Activated T-cell treated with anti-CD3 and anti-CD28 coated beads, Interleukin-2, amount 50 U/mL, for 24 hours (primary cell): ENCODE measurements at regions not wholly inside any gene's neighbourhood (a gene's known extent, or its start where the extent isn't known, plus 50 kb on each side); places are given as distances from the start of the nearest gene placed in this dataset.

Source experiments
- DNase-seq: peaks from one replicate; pipeline ENCODE4 v3.0.0-alpha.2; 2020
- H3K27ac Mint-ChIP-seq: 2 replicates; pipeline ENCODE4 v1.8.0; 2020; ENCODE audit warnings: mild to moderate bottlenecking, mixed read lengths
- H3K27me3 Mint-ChIP-seq: 2 replicates; pipeline ENCODE4 v1.8.0; 2020; ENCODE audit warnings: mixed read lengths
- H3K36me3 Mint-ChIP-seq: 2 replicates; pipeline ENCODE4 v1.8.0; 2020; ENCODE audit warnings: low read depth, mixed read lengths
- H3K4me1 Mint-ChIP-seq: 2 replicates; pipeline ENCODE4 v1.8.0; 2020; ENCODE audit warnings: low read depth, mixed read lengths
- H3K4me3 Mint-ChIP-seq: 2 replicates; pipeline ENCODE4 v1.8.0; 2020; ENCODE audit warnings: mild to moderate bottlenecking, moderate library complexity, mixed read lengths
- H3K9me3 Mint-ChIP-seq: 2 replicates; pipeline ENCODE4 v1.8.0; 2020; ENCODE audit warnings: mixed read lengths

DNA sequence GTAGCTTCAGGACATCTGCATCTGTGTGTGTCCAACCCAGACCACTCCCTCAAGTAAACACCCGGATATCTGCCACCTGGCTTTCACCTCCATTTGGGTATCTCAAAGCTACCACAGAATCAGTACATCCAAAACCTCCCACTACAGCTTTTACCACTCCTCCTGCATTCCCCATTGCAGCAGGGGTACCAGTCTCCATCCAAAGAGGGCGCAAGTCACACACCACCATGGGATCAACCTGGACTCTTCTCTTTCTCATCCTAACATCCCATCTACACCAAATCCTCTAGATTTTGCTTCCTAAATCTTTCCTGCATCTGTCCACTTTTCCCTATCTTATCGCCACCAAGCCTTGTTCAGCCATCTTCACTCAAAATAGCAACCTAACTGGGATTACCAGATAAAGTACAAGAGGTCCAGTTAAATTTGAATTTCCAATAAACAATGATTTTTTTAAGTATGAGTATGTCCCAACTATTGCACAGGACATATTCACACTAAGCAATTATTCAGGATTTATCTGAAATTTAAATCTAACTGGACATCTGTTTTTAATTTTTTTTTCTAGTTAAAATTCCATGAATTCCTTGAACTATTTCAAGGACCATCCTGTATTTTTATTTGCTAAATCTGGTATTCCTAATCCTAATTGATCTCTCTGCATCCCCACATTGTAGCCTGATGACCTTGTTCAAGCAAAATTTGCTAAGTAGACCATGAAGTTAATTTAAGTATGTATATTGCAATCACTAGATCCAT, 164.3 kb upstream of the MLN start:
- peaks cover 40% of the 10 kb centered on the region for H3K27me3 Mint-ChIP-seq

GRCh38 chr6:33967265-33967767, 163.5 kb upstream of the MLN start:
- DNase-seq, result no peak
- Mint-ChIP-seq H3K4me3 (no peak overlapping the region), H3K4me1 (no peaks in the 10 kb centered on the region), H3K36me3 (no peaks in the 10 kb centered on the region), H3K27me3 (peaks cover 37% of the 10 kb centered on the region), H3K27ac (no peak overlapping the region), H3K9me3 (no peaks in the 10 kb centered on the region)

More for the DNA sequence above, 164.3 kb upstream of the MLN start:
- Mint-ChIP-seq H3K9me3 (no peaks in the 10 kb centered on the region), H3K4me3 (no peak overlapping the region), H3K27ac (no peak overlapping the region), H3K36me3 (no peaks in the 10 kb centered on the region), H3K4me1 (no peaks in the 10 kb centered on the region)
- no peak for DNase-seq

GRCh38 chr6:33966536-33966935, 162.7 kb upstream of the MLN start:
- no peak for DNase-seq
- Mint-ChIP-seq H3K36me3 (no peaks in the 10 kb centered on the region), H3K27me3 (peaks cover 33% of the 10 kb centered on the region), H3K27ac (no peak overlapping the region), H3K9me3 (no peaks in the 10 kb centered on the region), H3K4me3 (no peak overlapping the region), H3K4me1 (no peaks in the 10 kb centered on the region)

DNA sequence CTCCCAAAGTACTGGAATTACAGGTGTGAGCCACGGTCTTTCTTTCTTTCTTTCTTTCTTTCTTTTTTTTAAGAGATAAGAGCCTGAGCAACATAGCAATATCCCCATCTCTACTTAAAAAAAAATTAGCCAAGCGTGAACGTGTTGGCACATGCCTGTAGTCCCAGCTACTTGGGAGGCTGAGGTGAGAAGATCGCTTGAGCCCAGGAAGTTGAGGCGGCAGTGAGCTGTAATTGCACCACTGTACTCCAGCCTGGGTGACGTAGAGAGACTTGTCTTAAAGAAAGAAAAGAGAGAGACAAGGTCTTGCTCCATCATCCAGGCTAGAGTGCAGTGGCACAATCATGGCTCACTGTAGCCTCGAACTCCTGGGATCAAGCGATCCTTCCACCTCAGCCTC, 162.0 kb upstream of the MLN start:
- Mint-ChIP-seq H3K36me3 (no peaks in the 10 kb centered on the region), H3K4me1 (no peaks in the 10 kb centered on the region), H3K9me3 (no peaks in the 10 kb centered on the region), H3K4me3 (no peak overlapping the region), H3K27ac (no peak overlapping the region), H3K27me3 (peaks cover 30% of the 10 kb centered on the region)
- no peak for DNase-seq

DNA sequence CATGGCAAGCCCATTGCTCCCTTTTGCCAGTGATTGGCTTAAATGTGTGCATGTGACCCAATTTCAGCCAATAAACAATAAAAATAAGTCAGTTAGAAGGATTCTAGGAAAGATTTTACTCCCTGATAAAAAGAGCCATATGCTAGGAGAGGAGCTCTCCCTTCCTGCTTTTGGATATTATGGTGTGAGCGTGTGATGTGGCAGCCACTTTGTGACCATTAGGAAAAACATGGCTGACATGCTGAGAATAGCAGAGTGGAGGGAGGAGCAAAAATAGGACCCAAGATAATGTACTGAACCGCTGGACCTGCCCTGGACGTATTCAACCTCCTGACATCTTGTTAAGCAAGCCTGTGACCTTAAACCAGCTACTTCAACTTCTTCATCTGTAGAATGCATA, 160.6 kb upstream of the MLN start:
- H3K4me1 Mint-ChIP-seq, result no peaks in the 10 kb centered on the region
- H3K9me3 Mint-ChIP-seq, result no peaks in the 10 kb centered on the region
- peaks cover 21% of the 10 kb centered on the region for H3K27me3 Mint-ChIP-seq
- no peak overlapping the region for H3K4me3 Mint-ChIP-seq
- no peak for DNase-seq
- H3K27ac Mint-ChIP-seq, result no peak overlapping the region
- H3K36me3 Mint-ChIP-seq, result no peaks in the 10 kb centered on the region

GRCh38 chr6:33963136-33963750, 159.4 kb upstream of the MLN start:
- Mint-ChIP-seq H3K4me1 (no peaks in the 10 kb centered on the region), H3K27me3 (peaks cover 18% of the 10 kb centered on the region), H3K4me3 (no peak overlapping the region), H3K9me3 (no peaks in the 10 kb centered on the region), H3K27ac (no peak overlapping the region), H3K36me3 (no peaks in the 10 kb centered on the region)
- no peak for DNase-seq

DNA sequence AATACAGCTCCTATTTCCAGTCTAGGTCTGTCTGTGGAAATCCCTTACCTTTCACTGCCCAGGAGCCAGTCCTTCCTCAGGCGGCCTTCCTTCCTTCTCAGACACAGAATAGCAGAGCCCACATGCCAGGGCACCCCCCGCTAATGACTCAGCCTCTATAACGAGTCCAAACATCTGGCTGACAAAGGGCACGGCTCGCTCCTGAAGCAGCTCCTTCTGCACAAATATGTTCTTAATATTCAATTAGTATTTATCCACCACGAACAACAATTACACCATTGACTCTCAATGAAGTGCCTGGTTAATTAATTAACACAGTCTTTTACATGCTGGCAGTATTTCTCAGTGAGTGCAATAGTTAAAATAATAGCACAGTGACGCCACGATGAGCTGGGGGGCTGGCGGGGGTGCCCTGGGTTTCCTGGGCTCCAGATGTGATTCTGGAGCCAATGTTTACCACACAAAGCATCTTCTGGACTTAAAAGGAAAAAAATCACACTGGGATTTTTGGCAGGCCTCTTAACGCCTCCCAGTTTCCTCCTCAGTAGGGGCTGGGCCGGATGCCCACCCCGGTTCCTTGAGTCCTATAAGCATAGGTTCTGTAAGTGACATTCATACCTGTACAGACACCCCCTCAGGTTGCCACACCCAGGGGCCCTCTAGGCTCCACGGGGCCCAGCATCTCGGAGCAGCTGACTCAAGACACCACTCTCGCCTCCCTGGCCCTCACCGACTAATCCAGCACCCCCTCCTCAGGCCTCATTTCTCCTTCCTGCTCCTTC, 158.6 kb upstream of the MLN start:
- no peaks in the 10 kb centered on the region for H3K36me3 Mint-ChIP-seq
- H3K27ac Mint-ChIP-seq, result no peak overlapping the region
- no peak overlapping the region for H3K4me3 Mint-ChIP-seq
- no peaks in the 10 kb centered on the region for H3K4me1 Mint-ChIP-seq
- H3K9me3 Mint-ChIP-seq, result no peaks in the 10 kb centered on the region
- DNase-seq, result peak; percentile 15
- peaks cover 11% of the 10 kb centered on the region for H3K27me3 Mint-ChIP-seq

DNA sequence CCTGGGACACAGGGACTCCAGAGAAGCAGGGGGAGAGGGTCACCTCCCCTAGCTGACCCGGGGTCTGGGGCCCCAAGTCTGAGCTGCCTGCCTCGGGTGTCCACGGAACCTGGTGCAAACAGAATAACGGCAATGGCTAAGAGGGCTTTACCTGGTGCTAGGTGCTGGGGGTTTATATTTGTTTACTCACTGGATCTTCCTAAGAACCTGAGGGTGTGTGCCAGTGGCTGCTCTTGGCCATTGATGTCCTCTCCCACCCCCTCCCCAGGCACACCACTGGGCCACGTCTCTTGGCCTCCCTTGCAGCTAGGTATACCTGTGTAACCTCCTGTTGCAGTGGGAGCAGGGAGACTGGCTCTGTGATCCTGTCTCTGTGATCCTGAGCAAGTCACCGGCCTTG, 157.9 kb upstream of the MLN start:
- Mint-ChIP-seq H3K27me3 (peaks cover 5% of the 10 kb centered on the region), H3K4me3 (no peak overlapping the region), H3K36me3 (no peaks in the 10 kb centered on the region), H3K9me3 (no peaks in the 10 kb centered on the region), H3K27ac (no peak overlapping the region), H3K4me1 (no peaks in the 10 kb centered on the region)
- DNase-seq, result no peak

DNA sequence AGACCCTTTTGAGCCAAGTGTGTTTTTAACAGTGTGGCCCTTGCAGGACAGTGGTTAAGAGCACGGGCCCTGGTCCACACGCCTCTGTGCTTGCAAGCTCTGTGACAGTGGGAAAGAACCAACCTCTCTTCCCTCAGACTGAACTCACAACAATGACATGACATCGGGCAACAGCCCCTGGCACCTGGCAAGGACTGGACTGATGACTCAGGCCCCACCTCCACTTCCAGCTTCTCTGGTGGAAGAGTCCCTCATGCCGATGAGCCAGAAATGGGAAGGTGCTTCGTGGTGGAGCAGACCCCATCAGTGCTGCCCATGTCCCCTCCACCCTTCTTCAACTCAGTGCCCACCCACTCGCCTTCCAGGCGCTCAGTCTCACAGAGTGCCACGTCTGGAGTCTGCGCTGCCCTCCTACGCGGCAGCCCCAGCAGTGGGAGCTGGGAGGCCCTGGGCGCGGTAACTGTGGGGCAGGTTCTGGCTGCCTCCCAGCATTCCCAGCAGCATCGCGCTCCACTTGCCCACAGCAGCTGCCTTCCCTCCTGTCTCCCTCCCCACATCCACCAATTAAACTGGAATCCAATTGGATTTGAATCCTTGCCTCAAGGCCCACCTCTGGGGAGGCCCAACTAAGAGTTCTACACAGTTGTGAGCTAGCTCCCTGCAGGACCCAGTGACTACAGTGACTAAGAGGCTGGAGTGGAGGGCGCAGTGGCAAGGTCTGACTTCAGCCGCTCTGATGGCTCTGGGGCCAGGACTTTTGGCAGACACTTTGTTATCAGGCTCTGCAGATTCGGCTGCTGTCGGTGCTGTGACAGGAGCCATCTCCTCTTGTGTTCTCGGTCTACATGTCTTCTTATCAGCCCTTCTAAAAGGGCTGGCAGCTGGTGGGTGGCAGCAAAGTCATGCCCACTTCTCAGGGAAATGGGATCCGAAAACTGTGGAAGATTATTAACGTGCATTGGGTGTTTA, 156.8 kb upstream of the MLN start:
- DNase-seq, result no peak
- Mint-ChIP-seq H3K27ac (no peak overlapping the region), H3K4me3 (no peak overlapping the region), H3K4me1 (no peaks in the 10 kb centered on the region), H3K36me3 (no peaks in the 10 kb centered on the region), H3K27me3 (peaks cover 5% of the 10 kb centered on the region), H3K9me3 (no peaks in the 10 kb centered on the region)

DNA sequence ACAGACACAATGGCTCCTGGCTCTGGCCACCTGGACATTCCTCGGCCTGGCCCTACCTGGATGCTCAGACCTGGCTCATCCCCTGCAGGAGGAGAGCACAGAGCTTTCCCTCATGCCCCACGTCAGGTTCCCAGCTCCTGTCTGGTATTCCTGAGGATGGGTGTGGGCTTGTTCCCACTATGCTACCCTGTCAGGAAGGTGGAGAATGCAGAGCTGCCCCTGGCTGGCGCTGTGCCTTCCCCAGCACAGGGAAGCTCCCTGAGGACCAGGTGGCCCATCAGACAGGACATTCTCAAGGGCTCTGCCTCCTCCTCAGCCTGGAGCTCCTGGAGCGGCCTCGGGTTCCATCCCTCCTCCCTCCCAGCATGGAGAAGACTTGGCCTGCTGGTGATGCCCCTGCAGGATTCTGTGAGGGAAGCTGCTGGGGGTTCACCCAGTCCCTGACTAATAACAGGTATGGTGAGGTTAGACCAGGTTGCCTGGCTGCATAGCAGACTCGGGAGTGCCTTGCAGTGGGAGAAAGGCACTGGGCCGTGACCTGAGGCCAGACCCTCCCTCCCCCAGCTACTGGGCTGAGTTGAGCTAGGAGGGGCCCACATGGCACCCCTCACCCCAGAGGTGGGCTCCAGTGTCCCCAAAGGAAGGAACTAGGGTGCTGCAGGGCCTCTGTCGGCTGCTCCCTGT, 156.0 kb upstream of the MLN start:
- H3K9me3 Mint-ChIP-seq, result no peaks in the 10 kb centered on the region
- no peaks in the 10 kb centered on the region for H3K4me1 Mint-ChIP-seq
- no peak overlapping the region for H3K4me3 Mint-ChIP-seq
- DNase-seq, result no peak
- no peaks in the 10 kb centered on the region for H3K36me3 Mint-ChIP-seq
- no peaks in the 10 kb centered on the region for H3K27me3 Mint-ChIP-seq
- H3K27ac Mint-ChIP-seq, result no peak overlapping the region

GRCh38 chr6:33959329-33959651, 155.5 kb upstream of the MLN start:
- Mint-ChIP-seq H3K9me3 (no peaks in the 10 kb centered on the region), H3K4me3 (no peak overlapping the region), H3K4me1 (no peaks in the 10 kb centered on the region), H3K27ac (no peak overlapping the region), H3K27me3 (no peaks in the 10 kb centered on the region), H3K36me3 (no peaks in the 10 kb centered on the region)
- DNase-seq, result no peak

DNA sequence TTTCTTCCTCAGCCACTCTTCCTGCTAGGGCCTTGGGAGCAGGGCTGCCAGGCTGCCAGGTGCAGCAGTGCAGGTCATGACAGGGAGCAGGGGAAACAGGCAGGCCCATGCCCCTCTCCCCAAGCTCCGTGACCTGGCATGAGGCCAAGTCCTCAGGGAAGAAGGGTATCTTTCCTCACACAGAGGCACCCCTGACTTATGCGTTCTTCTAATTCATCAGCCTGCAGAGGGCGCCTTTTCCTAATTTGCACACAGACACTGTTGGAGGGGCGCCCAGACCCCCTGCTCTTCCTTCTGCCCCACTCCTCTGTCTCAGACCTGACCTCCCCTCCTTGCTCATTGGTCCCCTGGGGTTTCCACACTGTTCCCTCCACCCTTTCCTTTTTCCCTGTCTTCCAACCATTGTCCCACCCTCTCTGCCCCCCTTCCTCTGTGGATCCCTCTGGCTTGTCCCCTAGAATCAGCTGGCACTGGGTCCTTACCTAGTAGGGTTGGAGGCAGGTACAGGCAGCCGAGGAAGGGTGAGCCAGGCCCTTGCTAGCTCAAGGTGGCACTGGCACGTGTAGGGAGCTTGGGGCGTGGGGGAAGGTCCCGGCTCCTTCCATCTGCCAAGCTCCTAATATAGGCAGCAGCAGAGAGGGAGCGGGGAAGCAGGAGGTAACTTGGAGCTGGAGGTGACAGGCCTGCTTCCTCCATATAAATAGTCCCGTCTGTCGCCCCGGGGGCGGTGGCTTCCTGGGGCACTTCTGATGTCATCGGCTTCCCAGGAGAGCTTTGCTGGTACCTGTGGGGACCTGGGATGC, 154.9 kb upstream of the MLN start:
- no peak for DNase-seq
- no peak overlapping the region for H3K27ac Mint-ChIP-seq
- H3K4me3 Mint-ChIP-seq, result no peak overlapping the region
- no peaks in the 10 kb centered on the region for H3K36me3 Mint-ChIP-seq
- no peaks in the 10 kb centered on the region for H3K9me3 Mint-ChIP-seq
- no peaks in the 10 kb centered on the region for H3K4me1 Mint-ChIP-seq
- no peaks in the 10 kb centered on the region for H3K27me3 Mint-ChIP-seq

- no peak overlapping the region for H3K27ac Mint-ChIP-seq
- no peaks in the 10 kb centered on the region for H3K9me3 Mint-ChIP-seq
- no peaks in the 10 kb centered on the region for H3K36me3 Mint-ChIP-seq
- H3K4me1 Mint-ChIP-seq, result no peaks in the 10 kb centered on the region
- H3K27me3 Mint-ChIP-seq, result no peaks in the 10 kb centered on the region
- no peak overlapping the region for H3K4me3 Mint-ChIP-seq
- no peak for DNase-seq
Measured at GRCh38 chr6:33957892-33958525, 154.2 kb upstream of the MLN start.
